LNCAP (cell line): ENCODE measurements at regions not wholly inside any gene's neighbourhood (a gene's known extent, or its start where the extent isn't known, plus 50 kb on each side); places are given as distances from the start of the nearest gene placed in this dataset.

ENCODE experiments used
- CTCF ChIP-seq: fragments of 450-650 bp; IDR thresholded peaks from 2 replicates; pipeline ENCODE4 v1.5.1; 2017; ENCODE audit warnings: mild to moderate bottlenecking

DNA sequence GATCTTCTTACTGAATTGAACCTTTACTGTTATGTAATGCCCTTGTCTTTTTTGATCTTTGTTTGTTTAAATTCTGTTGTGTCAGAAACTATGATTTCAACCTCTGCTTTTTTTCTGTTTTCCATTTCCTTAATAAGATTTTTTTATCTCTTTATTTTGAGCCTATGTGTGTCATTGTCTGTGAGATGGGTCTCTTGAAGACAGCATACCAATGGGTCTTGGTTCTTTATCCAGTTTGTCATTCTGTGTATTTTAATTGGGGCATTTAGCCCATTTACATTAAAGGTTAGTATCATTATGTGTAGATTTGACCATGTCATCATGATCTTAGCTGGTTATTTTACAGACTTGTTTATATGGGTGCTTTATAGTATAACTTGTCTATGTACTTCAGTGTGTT, 1803.3 kb downstream of the SLITRK5 start:
- no peak for TF ChIP-seq CTCF

GRCh38 chr13:89486065-89486464, 1814.9 kb downstream of the SLITRK5 start:
- TF ChIP-seq CTCF, result no peak

DNA sequence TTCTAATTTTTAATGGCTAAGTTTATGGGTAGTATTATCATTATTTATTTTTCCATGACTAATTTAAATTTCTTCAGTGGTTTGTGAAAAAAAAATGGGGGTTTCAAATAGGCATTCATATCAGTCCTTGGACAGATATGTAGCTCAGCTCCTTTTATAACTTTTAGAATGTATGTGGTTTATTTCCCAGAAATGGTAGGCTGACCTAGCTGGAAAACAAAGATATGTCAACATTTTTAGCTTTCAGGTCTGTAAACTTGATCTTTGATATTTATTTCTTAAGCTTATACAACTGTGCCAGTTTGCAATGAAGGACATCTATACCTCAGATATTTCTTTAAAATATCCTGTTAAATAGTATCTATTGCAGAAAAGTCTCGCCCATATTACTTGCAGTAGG, 1815.5 kb downstream of the SLITRK5 start:
- no peak for TF ChIP-seq CTCF

DNA sequence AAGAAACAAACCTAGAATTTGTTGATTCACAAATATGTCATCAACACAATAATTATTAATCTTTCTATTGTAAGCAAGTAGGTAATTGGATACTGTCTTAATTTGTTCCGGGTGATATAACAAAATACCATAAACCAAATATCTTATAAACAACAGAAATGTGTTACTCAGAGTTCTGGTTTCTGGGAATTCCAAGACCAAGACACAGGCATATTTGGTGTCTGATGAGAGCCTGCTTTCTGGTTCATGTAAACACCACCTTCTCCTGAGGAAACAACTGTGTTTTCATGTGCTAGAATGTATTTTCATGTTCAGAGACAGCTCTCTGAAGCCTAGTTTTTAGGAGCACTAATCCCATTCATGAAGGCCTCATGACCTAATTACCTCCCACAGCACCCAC, 1819.5 kb downstream of the SLITRK5 start:
- no peak for TF ChIP-seq CTCF

DNA sequence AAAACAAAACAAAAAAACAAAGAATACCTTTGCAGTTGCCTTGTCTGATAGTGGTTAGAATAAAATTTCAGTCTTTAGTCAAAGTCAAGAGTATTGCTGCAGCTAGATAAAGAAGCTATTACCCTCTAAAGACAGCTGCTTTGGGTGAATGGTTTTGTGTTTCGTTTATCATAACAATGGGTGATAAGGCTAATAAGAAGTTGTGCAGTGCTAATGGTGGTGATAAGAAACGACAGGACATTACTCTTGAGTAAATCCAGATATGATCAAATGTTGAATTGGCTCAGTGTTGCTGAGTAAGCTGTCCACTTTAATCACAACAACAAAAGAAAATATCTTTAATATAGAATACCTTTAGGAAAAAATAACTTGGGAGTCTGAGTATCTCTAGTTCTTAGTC, 1825.3 kb downstream of the SLITRK5 start:
- TF ChIP-seq CTCF, result no peak

DNA sequence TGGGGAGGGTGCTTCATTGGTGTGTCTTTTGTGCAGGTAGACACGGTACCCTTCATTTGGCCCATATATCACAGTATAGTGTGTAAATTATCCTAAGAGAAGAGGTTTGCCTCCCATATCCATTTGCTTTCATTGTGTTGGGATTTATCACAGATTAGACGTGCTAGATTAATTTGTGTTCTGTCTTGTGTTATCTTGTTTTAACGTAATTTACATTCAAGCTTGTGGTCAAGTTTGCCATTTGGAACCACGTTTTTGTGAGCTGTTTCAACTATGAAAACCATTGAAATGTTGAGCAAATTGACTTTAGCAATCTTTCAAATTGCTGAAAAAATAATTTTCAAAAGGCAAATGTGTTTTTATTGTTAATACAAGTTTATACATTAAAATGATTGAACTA, 1826.5 kb downstream of the SLITRK5 start:
- no peak for TF ChIP-seq CTCF

DNA sequence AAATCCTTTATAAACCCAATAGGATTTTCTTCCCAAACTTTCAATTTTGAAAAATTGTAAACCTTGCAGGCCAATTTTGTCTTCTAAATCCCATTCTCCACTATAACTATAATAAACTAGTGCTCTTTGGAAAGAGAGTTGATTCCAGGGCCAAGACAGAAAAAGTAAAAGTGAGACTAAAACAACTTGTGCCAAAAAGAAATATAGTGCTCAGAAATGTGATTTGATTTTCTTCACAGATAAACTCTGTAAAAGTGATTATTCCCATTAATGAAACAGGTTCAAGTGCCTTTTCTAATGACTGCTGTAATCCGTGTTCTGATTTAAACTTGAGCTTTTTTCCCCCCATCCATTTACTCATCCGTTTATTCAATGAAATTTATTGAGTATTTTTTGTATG, 1831.1 kb downstream of the SLITRK5 start:
- no peak for TF ChIP-seq CTCF

- TF ChIP-seq CTCF, result no peak
Observed at GRCh38 chr13:89514534-89515312, 1832.8 kb upstream of the MIR17HG start.
